ENCODE measurements at regions not wholly inside any gene's neighbourhood (a gene's known extent, or its start where the extent isn't known, plus 50 kb on each side); places are given as distances from the start of the nearest gene placed in this dataset.

DNA sequence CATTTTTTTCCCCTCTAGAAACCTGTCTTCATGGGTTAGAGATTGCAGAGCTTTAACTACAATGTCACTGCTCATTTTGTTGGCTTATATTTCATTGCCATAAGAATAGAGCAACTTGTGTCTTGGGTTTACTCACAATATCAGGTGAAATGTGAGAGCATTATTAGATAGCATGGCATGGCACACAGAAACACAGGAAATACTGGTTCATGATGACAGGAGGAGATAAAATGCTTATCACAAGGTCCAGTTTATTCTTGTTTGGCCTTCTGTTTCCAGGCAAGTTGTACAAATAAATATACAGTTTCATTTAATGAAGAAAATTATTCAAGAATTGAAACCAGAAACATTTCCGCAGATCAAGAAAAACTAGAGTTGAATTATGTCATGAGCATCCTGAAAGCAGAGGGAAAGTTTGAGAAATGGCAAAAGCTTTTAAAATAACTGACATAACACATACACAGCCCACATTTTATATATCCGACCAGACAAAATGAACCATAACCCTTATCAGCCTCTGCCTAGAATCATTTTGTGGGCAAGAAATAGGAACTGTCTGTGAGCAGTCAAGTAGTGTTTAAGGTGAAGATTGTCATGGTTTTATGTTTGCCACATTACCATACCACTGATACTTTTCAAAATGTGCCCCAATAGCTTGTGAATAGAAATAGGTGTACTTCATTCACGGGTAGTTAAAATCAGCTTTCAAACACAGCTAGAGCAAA is 297.9 kb upstream of the ARGLU1 start:
- no peak for DNase-seq
- no peak overlapping the region for H3K4me3 Mint-ChIP-seq
- no peaks in the 10 kb centered on the region for H3K27me3 Mint-ChIP-seq
- no peaks in the 10 kb centered on the region for H3K9me3 Mint-ChIP-seq
- no peaks in the 10 kb centered on the region for H3K4me1 Mint-ChIP-seq
- no peak overlapping the region for H3K27ac Mint-ChIP-seq
- no peaks in the 10 kb centered on the region for H3K36me3 Mint-ChIP-seq
- CTCF ChIA-PET = no interaction called here

DNA sequence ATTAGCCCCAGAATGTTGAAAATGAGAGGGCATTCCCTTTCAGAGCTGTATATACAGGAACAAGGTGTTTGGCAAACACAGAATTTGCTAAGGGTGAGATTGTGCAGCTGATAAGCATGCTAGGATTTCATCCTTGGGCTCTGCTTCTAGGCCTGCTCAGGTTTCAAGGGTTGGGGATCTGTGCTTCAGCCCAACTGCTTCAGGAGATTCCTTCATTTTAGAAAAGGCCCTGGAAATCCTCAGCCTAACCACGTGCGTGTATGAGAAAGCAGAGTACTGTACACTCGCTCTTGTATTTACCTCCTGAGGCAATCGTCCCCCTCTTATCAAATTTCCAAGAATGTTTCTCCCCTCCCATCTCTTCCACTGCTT is 291.6 kb upstream of the ARGLU1 start:
- no peak overlapping the region for H3K4me3 Mint-ChIP-seq
- H3K4me1 Mint-ChIP-seq = no peaks in the 10 kb centered on the region
- no peaks in the 10 kb centered on the region for H3K27me3 Mint-ChIP-seq
- no peak for DNase-seq
- CTCF ChIA-PET = no interaction called here
- H3K27ac Mint-ChIP-seq = no peak overlapping the region
- H3K36me3 Mint-ChIP-seq = no peaks in the 10 kb centered on the region
- no peaks in the 10 kb centered on the region for H3K9me3 Mint-ChIP-seq

DNA sequence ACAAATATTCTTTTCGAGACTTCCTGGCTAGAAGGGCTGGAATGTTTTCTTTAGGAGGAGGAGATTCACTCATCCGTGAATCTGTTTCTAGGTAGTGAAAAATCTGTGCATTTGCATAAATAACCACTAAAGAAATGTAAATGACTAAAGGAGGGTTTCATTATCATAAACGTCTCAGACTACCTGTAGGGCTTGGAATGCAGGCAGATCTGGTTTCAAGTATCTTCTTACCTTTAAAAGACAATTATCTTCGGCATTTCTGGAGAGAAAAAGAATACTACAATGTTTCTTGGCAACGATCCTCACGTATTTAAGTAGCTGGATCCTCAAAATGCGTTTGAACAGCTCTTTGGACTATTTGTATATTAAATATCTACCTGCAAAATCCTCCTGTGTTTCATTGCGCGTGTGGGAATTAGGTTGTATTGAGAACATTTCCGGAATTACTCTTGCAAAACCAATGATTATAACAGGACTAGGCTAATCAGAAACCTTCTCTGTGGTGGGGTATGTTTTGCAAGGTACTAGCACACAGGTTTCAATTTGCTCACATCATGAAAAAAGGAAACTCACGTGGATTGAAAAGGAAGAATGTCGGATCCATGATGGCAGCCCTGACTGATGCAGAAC is 291.1 kb upstream of the ARGLU1 start:
- DNase-seq = no peak
- no peak overlapping the region for H3K4me3 Mint-ChIP-seq
- H3K9me3 Mint-ChIP-seq = no peaks in the 10 kb centered on the region
- H3K27me3 Mint-ChIP-seq = no peaks in the 10 kb centered on the region
- H3K36me3 Mint-ChIP-seq = no peaks in the 10 kb centered on the region
- CTCF ChIA-PET = no interaction called here
- no peaks in the 10 kb centered on the region for H3K4me1 Mint-ChIP-seq
- H3K27ac Mint-ChIP-seq = no peak overlapping the region

DNA sequence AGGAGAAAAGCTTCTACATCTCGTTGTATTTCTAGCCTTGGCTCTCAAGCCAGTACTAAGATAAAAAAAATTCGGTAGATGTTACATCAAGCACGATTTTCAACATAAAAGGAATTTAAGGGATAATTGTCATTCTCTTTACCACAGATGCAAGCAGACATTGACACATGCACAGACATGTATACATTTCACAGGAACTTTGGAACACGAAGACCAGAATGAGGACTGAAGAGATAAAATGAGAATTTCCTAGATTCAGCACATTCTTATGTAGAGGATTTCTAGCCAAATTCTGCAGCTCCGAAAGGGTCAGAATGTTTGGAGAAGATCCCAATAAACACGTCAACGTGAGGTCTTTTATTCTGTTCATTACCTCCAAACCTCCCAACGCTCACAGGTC is 284.5 kb upstream of the ARGLU1 start:
- H3K27ac Mint-ChIP-seq = no peak overlapping the region
- H3K4me1 Mint-ChIP-seq = no peaks in the 10 kb centered on the region
- no peak for DNase-seq
- no peaks in the 10 kb centered on the region for H3K27me3 Mint-ChIP-seq
- CTCF ChIA-PET = no interaction called here
- H3K9me3 Mint-ChIP-seq = no peaks in the 10 kb centered on the region
- H3K4me3 Mint-ChIP-seq = no peak overlapping the region
- H3K36me3 Mint-ChIP-seq = no peaks in the 10 kb centered on the region

DNA sequence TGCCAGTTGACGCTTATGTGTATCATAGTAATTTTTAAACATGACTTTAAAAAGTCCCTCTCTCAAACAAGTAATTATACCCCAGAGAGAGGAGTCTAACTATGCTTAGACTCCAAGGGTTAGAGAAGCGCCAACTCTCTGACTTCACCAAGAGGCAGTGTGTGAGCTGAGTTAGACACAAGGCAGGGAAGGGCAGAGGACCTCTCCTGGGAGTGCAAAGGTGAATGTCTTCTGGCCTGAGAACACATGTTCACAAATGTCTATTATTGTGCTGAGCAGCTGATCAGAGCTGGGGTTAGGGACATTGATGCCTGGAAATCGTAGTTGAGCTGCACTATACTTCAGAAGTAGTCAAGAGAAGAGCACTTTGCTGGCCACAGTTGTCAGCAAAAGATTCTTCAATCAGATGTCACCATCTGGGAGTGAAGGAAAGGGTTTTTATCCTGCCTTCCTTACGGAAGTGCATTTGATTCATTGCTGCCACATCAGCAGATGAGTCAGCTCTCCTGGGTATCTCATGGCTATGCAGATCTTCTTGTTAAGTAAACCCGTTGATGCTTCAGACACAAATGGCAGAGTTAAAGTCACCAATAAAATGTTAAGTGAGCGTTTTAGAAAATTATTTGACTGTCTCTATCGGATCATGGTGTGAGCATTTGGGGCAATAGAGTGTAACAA is 283.2 kb upstream of the ARGLU1 start:
- DNase-seq = no peak
- Mint-ChIP-seq H3K36me3 (no peaks in the 10 kb centered on the region), H3K4me1 (no peaks in the 10 kb centered on the region), H3K4me3 (no peak overlapping the region), H3K9me3 (no peaks in the 10 kb centered on the region), H3K27me3 (no peaks in the 10 kb centered on the region), H3K27ac (no peak overlapping the region)
- CTCF ChIA-PET = no interaction called here

DNA sequence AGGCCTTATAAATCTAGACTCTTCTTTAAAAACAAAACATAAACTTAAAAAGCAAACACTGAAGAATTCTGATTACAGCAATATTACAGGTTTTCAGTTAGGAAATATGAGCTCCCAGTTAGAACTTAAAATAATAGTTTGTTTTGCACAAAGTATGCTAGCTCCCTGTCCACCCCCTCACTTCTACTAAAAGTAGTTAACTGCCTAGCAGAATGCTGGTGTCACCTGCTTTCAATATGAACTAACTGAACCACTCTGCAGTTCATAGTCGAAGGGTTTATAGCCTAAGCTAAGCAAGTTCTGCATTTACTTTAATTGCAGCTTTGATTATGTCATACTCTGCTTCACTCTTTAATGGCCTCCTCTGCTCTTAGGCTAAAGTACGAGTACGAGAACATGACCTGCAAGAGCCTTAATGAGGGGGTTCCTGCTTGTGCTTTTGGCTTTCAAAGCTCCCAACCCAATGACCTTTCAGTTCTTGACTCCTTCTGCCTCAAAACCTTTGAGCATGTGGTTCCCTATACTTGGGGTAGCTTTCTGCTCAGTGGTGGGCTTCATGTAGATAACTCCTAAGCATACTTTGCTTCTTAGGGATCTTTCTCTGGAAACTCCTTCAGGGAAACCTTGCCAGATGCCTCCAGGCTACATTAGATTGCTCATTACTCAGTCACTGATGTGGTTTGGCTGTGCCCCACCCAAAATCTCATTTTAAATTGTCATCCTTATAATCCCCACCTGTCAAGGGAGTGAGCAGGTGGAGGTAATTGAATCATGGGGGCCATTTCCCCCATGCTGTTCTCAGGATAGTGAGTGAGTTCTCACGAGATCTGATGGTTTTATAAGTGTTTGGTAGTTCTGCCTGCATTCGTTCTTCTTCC is 278.9 kb upstream of the ARGLU1 start:
- Mint-ChIP-seq H3K36me3 (no peaks in the 10 kb centered on the region), H3K9me3 (no peaks in the 10 kb centered on the region), H3K27me3 (no peaks in the 10 kb centered on the region), H3K27ac (no peak overlapping the region), H3K4me3 (no peak overlapping the region), H3K4me1 (no peaks in the 10 kb centered on the region)
- DNase-seq = no peak
- CTCF ChIA-PET = no interaction called here

DNA sequence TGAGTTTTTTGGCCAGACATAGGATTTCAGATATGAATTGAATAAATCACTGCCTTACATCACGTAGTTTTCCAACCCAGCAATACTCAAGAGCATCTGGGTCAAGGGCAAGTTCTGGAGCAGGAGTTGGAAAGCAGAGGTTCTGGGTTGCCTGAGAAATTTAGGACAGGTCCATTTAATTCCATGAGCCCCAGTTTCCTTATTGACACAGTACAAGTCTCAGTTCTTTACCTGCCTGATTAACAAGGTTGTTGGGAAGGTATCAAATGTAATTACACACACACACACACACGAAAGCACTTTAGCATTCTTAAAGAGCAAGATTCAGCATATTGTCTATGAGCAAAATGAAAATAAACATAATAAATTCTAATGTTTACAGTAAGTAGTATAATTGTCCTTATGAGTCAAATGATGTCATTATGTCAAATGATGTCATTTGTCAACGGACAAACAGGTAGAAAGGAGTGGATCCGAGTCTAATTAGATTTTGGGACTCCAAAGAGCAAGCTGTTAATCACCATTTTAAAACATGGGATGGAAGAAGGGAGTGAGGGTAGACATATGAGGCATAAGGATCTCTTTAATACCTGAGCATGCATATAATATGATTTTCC is 268.4 kb upstream of the ARGLU1 start:
- Mint-ChIP-seq H3K9me3 (peaks cover 2% of the 10 kb centered on the region), H3K27ac (no peak overlapping the region), H3K4me3 (no peak overlapping the region), H3K27me3 (no peaks in the 10 kb centered on the region), H3K36me3 (no peaks in the 10 kb centered on the region), H3K4me1 (no peaks in the 10 kb centered on the region)
- no peak for DNase-seq
- CTCF ChIA-PET = no interaction called here

DNA sequence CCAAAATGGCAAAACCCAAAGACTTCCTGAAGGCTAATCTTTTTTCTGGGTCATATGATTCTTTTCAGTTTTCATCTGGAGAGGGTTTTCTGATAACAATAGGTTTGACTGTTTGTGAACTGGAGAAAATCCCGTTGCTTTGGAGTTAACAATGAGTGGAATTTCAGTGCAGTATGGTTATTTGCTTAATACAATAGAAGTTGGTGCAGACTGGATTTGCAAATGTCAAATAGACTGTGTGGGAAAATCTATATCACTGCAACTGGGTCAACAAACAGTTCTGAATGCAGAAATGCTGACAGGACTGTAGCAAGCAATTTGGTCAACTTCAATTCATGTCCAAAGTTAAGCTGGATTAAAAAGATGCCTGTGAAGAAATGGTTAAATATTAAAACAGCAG is 267.5 kb upstream of the ARGLU1 start:
- Mint-ChIP-seq H3K27ac (no peak overlapping the region), H3K27me3 (no peaks in the 10 kb centered on the region), H3K4me3 (no peak overlapping the region), H3K4me1 (no peaks in the 10 kb centered on the region), H3K36me3 (no peaks in the 10 kb centered on the region), H3K9me3 (peaks cover 2% of the 10 kb centered on the region)
- CTCF ChIA-PET = no interaction called here
- DNase-seq = no peak

DNA sequence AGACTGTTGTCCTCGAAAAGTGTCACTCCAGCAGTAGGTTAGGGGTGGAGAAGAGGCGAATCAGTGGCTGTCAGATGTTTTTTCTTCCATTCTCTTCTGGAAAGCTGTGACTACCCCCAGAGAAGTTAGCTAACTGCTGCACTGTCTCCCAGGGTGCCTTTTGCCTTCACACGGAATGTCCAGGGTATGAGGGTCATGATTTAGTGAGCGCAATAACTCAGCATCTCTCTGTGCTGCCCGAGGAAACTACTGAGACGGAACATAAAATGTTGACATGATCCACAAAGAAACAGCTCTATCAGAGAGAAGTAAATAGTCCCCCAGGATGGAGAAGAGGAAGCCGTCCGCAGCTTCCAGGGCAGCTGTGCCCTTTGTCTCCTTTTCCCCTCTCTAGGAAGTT is 254.0 kb upstream of the ARGLU1 start:
- no peak for DNase-seq
- no peaks in the 10 kb centered on the region for H3K27me3 Mint-ChIP-seq
- H3K9me3 Mint-ChIP-seq = peaks cover 7% of the 10 kb centered on the region
- CTCF ChIA-PET = no interaction called here
- H3K36me3 Mint-ChIP-seq = no peaks in the 10 kb centered on the region
- no peak overlapping the region for H3K27ac Mint-ChIP-seq
- no peak overlapping the region for H3K4me3 Mint-ChIP-seq
- no peaks in the 10 kb centered on the region for H3K4me1 Mint-ChIP-seq

DNA sequence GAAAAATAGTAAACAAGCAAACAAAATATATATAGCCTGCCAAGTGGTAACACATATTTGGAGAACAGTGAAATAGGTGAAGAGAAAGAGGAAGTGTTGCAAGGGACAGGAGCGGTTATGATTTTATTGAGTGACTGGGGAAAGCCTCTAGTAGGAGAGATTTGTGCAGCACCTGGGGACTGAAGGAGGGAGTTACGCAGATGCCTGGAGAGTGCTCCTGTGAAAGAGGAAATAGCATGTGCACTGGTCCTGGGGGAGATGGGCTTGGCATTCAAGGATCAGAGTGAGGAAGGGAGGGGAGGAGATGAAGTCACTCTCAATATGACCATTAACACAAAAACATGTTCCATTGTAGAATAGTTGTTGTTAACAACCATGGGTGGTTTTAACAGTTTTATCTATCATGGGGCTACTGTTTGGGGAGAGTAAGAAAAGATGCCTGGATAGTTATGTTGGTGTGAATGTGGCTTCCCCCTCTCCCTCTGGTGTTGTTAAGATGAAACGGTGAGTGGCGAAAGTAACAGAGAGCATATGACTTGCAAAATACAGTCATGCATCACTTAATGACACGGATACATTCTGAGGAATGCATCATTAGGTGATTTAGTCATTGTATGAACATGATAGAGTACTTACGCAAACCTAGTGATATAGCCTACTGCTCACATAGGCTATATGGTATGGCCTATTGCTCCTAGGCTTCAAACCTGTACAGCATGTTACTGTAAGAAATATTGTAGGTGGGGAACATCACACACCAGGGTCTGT is 251.7 kb upstream of the ARGLU1 start:
- Mint-ChIP-seq H3K27ac (no peak overlapping the region), H3K27me3 (no peaks in the 10 kb centered on the region), H3K9me3 (peaks cover 3% of the 10 kb centered on the region), H3K4me3 (no peak overlapping the region), H3K36me3 (no peaks in the 10 kb centered on the region), H3K4me1 (no peaks in the 10 kb centered on the region)
- CTCF ChIA-PET = no interaction called here
- DNase-seq = no peak

DNA sequence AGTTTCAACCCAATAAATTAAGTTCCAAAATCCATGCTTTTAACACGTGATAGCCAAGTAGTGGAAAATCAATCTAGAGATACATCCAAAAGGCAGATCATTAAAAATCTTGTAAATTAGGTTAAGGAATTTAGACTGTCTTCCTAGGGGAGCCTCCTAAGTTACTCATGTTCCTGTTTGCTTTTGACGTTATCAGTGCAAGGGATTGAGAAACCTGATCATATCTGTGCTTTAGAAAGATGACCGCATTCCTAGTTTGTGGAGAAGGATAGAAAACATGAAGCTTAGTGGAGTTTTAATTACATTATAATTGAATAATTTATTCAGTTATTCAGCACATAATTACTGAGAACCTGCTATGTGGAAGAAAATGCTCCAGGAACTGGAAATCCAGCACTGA is 251.0 kb upstream of the ARGLU1 start:
- H3K27ac Mint-ChIP-seq = no peak overlapping the region

DNA sequence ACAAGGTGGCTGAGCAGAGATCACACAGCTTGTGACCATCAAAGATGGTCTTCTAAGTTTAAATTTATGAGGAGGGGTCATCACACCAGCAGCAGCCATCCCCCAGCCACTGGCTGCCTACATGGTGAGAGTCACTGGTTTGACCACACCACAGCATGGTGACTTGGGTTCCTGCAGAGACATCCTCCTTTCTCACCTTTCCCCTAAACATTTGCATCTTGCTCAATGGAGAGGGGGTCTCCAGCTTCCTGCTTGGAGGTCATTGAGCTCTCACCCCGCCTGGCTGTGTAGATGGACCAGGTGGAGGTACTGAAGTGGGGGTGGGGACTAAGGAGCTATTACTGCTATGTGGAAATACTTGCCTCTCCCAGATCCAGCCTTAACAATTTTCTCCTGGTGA is 247.6 kb upstream of the ARGLU1 start:
- Mint-ChIP-seq H3K27me3 (no peaks in the 10 kb centered on the region), H3K4me3 (no peak overlapping the region), H3K27ac (no peak overlapping the region), H3K4me1 (no peaks in the 10 kb centered on the region), H3K36me3 (no peaks in the 10 kb centered on the region), H3K9me3 (no peaks in the 10 kb centered on the region)
- no peak for DNase-seq
- CTCF ChIA-PET = no interaction called here

More for the DNA sequence above, 251.0 kb upstream of the ARGLU1 start:
- Mint-ChIP-seq H3K9me3 (no peaks in the 10 kb centered on the region), H3K4me1 (no peaks in the 10 kb centered on the region), H3K36me3 (no peaks in the 10 kb centered on the region), H3K27me3 (no peaks in the 10 kb centered on the region), H3K4me3 (no peak overlapping the region)
- CTCF ChIA-PET = no interaction called here
- DNase-seq = no peak

DNA sequence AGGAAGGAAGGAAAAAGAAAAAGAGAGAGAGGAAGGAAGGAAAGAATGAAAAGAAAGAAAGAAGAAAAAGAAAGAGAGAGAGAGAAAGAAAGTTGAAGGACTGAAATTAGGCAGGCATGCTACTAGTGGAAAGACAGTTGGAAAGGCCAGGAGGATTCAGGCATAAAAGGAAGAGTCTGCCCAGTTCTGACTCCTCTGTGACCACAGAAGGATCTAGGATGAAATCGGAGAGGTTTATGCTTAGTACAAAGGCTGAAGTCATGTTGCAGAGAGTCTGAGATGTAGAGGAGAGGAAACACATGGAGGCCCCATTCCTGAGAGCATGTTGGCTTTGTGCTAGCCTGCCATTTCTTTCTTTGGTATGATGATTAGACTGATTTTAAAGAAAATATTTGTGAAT is 246.5 kb upstream of the ARGLU1 start:
- no peaks in the 10 kb centered on the region for H3K27me3 Mint-ChIP-seq
- H3K36me3 Mint-ChIP-seq = no peaks in the 10 kb centered on the region
- no peaks in the 10 kb centered on the region for H3K9me3 Mint-ChIP-seq
- no peak for DNase-seq
- CTCF ChIA-PET = no interaction called here
- H3K4me3 Mint-ChIP-seq = no peak overlapping the region
- H3K27ac Mint-ChIP-seq = no peak overlapping the region
- no peaks in the 10 kb centered on the region for H3K4me1 Mint-ChIP-seq

DNA sequence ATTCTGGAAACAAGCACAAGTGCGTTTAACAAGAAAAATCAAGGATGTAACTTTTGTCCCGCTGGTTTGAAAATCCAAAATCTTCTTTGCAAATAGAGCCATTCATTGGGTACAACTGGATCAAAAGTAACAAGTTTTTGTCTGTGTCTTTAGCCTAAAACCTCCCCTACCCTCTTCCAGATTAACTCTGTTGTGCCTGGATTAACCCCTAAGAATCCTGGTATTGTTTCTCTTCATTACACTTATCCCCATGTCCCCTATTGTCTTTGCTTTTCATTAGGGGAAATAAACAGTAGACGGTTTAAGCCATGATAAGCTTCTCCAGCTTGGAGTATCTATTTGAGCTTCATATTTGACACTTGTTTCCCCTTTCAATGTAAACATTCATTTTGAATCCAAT is 242.1 kb upstream of the ARGLU1 start:
- Mint-ChIP-seq H3K9me3 (no peaks in the 10 kb centered on the region), H3K4me3 (no peak overlapping the region), H3K4me1 (no peaks in the 10 kb centered on the region), H3K36me3 (no peaks in the 10 kb centered on the region), H3K27me3 (no peaks in the 10 kb centered on the region), H3K27ac (no peak overlapping the region)
- DNase-seq = no peak
- CTCF ChIA-PET = no interaction called here
